ENCODE measurements at regions not wholly inside any gene's neighbourhood (a gene's known extent, or its start where the extent isn't known, plus 50 kb on each side); places are given as distances from the start of the nearest gene placed in this dataset.

DNA sequence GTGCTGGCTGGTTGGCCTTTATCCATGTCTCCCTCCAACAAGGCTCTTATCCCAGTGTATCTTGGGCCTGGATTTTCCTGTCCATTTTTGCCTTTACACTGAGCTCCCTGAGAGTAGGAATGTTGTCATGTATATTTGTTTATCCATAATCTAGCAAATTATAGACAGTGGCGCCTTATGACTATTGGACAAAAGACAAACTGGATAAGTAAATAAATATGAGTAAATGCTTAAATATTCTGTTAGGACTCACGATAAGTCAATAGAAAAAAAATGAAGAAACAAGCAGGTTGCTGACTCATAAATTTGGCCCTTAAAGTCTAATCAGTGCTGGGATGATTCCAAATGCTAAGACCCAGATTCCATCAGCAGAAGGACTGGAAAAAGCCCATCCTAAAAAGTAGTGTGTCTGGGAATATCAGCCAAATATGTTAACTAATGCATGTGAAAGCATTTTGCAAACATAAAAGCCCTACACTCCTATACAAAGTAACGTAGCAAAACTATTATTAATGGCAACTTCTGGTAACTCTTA is 55.0 kb upstream of the PCSK2 start:
- no peak for TF ChIP-seq POLR2A (IDR thresholded peaks at IDR 0.05)
- TF ChIP-seq CTCF (IDR thresholded peaks at IDR 0.05) = no peak
- Histone ChIP-seq H3K36me3 (no peaks in the 10 kb centered on the region), H3K4me1 (no peaks in the 10 kb centered on the region), H3K27ac (no peak overlapping the region), H3K27me3 (no peaks in the 10 kb centered on the region), H3K4me3 (no peak overlapping the region), H3K9me3 (no peaks in the 10 kb centered on the region)
- DNase-seq = no peak
- WGBS, 2 donors = 30 to 46% methylated on average over 3 of the region's 3 CpGs
- intact Hi-C loops (cut with DNase I) = no loop called here

DNA sequence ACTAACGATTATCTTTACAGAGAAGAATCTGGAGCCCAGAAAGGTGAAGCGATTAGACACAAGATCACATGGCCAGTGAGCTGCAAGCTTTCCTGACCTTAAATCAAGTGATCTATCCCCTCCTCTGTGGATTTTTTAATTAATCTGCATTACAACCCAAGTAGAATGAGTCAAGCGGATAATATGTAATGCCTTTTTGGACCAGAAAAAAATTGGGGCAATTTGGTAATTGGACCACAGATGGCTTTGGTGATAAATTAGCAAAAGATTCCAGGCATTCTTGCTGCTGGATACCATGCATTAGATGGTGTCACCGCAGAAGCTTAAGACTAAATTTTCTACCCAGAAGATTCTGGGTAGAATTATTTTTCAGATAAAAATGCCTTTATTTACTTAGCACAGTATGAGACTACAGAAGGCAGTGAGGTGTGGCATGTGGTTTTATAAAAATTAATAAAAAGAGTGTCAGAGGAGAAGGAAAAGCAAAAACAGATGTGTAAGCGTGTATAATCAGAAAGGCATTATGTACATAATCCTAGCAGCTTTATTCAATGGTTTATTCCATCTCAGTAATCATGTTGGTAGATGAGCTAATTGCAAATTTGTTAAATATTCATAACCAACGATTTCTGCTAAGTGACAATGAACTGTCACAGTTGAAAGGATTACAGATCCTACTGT is 53.9 kb upstream of the PCSK2 start:
- WGBS, 2 donors = 44 to 58% methylated on average over 6 of the region's 6 CpGs

More for the DNA sequence above, 53.9 kb upstream of the PCSK2 start:
- no peaks in the 10 kb centered on the region for H3K27me3 ChIP-seq
- no peaks in the 10 kb centered on the region for H3K4me1 ChIP-seq
- no peak overlapping the region for H3K4me3 ChIP-seq
- intact Hi-C loops (cut with DNase I) = no loop called here
- no peaks in the 10 kb centered on the region for H3K9me3 ChIP-seq
- no peaks in the 10 kb centered on the region for H3K36me3 ChIP-seq
- no peak for TF ChIP-seq CTCF (IDR thresholded peaks at IDR 0.05)
- no peak for TF ChIP-seq POLR2A (IDR thresholded peaks at IDR 0.05)
- H3K27ac ChIP-seq = no peak overlapping the region
- DNase-seq = no peak

Small RNA genes in the stretch of these regions (small RNA-seq; reads per million reads assigned to genes)
- 0 reads per million in 4 donors for gene RF00012
